ENCODE measurements at regions not wholly inside any gene's neighbourhood (a gene's known extent, or its start where the extent isn't known, plus 50 kb on each side); places are given as distances from the start of the nearest gene placed in this dataset.

DNA sequence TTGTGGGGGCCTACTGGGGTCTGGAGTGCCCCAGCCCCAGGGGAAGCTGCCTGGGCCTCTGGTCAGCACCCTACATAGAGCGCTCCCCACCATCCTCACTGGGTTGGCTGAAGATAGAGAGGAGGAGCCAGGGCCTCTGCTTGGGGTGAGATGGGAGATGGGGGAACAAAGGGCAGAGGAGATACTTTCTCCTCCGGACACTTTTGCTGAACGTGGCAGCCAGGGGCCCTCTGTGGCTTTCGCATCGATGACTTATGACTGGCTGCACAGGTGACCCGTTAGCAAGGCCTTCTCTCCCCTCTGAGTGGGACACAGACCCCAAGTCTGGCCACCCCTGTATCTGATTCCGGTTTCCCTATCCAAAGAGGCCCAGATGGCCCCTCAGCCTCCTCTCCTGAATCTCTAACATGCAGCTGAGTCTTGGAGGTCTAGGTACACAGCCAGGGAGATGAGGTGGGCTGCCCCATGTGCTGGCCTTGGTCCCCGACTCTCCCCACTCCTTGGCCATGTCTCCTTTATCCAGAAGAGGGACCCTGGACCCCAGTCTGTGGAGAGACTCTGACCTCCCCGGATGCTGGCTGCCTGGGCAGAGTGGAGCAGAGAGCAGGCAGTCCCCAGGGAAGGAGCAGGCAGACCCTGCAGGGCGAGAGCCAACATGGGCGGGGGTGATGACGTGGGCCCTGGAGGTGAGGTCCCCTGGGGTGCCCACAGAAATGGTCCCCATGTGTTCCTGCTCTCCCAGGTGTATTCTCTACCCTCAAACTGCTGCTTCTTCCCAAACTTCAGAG lies 59.3 kb upstream of the NECTIN1 start:
- no peak for TF ChIP-seq EP300 (IDR thresholded peaks at IDR 0.05)
- TF ChIP-seq, protein P1, sequence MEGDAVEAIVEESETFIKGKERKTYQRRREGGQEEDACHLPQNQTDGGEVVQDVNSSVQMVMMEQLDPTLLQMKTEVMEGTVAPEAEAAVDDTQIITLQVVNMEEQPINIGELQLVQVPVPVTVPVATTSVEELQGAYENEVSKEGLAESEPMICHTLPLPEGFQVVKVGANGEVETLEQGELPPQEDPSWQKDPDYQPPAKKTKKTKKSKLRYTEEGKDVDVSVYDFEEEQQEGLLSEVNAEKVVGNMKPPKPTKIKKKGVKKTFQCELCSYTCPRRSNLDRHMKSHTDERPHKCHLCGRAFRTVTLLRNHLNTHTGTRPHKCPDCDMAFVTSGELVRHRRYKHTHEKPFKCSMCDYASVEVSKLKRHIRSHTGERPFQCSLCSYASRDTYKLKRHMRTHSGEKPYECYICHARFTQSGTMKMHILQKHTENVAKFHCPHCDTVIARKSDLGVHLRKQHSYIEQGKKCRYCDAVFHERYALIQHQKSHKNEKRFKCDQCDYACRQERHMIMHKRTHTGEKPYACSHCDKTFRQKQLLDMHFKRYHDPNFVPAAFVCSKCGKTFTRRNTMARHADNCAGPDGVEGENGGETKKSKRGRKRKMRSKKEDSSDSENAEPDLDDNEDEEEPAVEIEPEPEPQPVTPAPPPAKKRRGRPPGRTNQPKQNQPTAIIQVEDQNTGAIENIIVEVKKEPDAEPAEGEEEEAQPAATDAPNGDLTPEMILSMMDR (IDR thresholded peaks at IDR 0.05) = no peak
- TF ChIP-seq POLR2A (IDR thresholded peaks at IDR 0.05) = no peak
- no peak for TF ChIP-seq POLR2AphosphoS5 (IDR thresholded peaks at IDR 0.05)
- no peaks in the 10 kb centered on the region for H3K9me3 ChIP-seq
- no peaks in the 10 kb centered on the region for H3K36me3 ChIP-seq
- no peak for DNase-seq (ENCODE audit: low spot score in 2 of 2)
- no peak overlapping the region for H3K4me3 ChIP-seq
- 97% methylated on average over 5 of the region's 12 CpGs for WGBS
- H3K4me1 ChIP-seq = peaks cover 12% of the 10 kb centered on the region
- H3K27ac ChIP-seq = no peak overlapping the region
- no peaks in the 10 kb centered on the region for H3K27me3 ChIP-seq

DNA sequence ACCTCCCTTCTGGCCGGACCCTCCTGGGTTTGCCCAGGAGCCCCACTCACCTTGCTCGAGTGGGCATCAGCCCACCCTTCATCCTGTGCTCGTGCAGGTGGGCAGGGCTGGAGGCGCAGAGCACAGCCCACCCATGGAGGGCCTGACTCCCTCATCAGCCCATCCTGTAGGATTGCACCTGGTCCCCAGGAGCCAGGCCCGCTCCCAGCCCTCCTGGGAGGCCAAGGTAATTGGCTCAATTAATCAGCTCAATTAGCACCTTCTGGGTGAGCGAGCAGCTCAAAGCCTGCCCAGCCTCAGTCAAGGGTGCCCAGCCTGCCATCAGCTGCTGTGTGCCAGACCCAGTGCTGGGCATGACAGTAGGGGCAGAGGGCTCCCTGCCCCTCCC lies 58.1 kb upstream of the NECTIN1 start:
- DNase-seq (ENCODE audit: low spot score in 2 of 2) = no peak
- Histone ChIP-seq H3K9me3 (no peaks in the 10 kb centered on the region), H3K36me3 (no peaks in the 10 kb centered on the region), H3K4me1 (peaks cover 5% of the 10 kb centered on the region), H3K27me3 (peaks cover 3% of the 10 kb centered on the region), H3K4me3 (no peak overlapping the region), H3K27ac (no peak overlapping the region)
- TF ChIP-seq POLR2AphosphoS5 (IDR thresholded peaks at IDR 0.05) (no peak), POLR2A (IDR thresholded peaks at IDR 0.05) (no peak), EP300 (IDR thresholded peaks at IDR 0.05) (no peak)
- TF ChIP-seq, protein P1 (IDR thresholded peaks at IDR 0.05) = no peak
- 87% methylated on average over 3 of the region's 6 CpGs for WGBS

DNA sequence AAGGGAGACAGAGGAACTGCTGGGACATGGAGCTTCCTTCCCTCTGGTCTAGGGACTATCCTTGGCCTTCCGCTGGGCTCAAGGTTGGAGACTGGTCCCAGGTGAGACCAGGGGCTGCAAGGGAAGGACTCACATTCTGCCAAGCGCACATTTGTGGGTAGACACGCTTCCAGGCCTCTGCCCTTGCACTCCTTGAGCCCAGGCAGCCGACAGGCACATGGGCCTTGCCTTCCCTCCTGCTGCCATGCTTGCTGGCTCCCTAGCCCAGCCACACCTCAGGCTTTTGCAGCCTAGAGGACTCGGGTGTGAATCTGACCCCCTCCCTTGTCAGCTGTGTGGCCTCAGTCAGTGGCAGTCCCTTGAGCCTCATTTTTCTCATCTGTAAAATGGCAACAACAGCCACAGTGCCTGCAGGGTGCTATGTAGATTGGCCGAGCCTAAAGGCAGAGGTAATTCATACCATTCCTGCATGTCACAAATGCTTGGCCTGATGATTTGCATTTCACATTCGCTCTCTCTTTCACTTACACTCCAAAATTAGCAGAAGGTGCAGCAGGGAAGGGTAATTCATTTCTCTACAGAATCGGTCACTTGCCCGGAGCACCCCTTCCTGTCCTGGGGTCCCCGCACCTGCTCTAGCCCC lies 57.6 kb upstream of the NECTIN1 start:
- H3K4me3 ChIP-seq = no peak overlapping the region
- 87% methylated on average over 8 of the region's 10 CpGs for WGBS
- no peak for TF ChIP-seq EP300 (IDR thresholded peaks at IDR 0.05)
- no peak overlapping the region for H3K27ac ChIP-seq
- no peaks in the 10 kb centered on the region for H3K36me3 ChIP-seq
- H3K4me1 ChIP-seq = peaks cover 2% of the 10 kb centered on the region
- no peak for DNase-seq (ENCODE audit: low spot score in 2 of 2)
- H3K27me3 ChIP-seq = peaks cover 3% of the 10 kb centered on the region
- no peaks in the 10 kb centered on the region for H3K9me3 ChIP-seq

DNA sequence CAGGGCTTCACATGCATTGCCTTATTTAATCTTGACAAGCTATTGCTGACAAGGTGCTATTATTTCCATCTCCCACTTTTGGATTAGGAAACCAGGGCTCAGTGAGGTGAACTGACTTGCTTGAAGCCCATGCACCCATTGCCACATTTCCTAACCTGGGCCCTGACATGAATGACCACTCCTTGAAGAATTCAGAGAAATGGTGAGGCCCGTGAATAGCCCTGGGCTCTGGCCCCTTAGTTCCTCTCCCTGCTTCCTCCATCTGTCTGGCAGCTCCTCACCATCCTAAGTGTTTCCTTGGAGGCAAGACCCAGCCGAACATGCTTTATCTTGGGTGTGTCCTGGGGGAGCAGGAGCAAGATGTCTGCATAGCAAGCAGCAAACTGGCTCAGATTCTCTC lies 56.1 kb upstream of the NECTIN1 start:
- Histone ChIP-seq H3K36me3 (no peaks in the 10 kb centered on the region), H3K27ac (no peak overlapping the region), H3K4me1 (no peaks in the 10 kb centered on the region), H3K4me3 (no peak overlapping the region), H3K9me3 (no peaks in the 10 kb centered on the region), H3K27me3 (peaks cover 3% of the 10 kb centered on the region)
- TF ChIP-seq EP300 (IDR thresholded peaks at IDR 0.05) = no peak
- DNase-seq (ENCODE audit: low spot score in 2 of 2) = no peak
- WGBS = 88% methylated on average over 2 of the region's 2 CpGs

DNA sequence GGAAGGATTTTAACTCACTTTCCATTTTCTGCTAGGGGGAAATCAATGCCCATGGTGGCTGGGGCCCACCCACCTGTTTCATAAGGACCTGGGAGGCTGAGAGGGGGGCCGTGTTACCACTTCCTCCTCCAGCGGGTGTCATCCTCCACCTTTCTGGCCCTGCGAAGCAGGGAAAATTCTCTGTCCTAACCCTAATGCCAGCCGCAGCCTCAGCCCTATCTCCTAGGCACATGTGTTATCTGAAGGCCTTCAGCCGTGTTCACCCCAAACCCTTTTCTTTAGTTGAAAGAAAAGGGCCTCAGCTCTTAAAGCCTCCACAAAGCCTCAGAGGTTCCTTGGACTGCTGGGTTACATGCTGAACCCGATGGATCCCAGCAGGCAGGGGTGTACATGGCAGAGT lies 55.4 kb upstream of the NECTIN1 start:
- no peaks in the 10 kb centered on the region for H3K36me3 ChIP-seq
- 98% methylated on average over 6 of the region's 6 CpGs for WGBS
- peaks cover 3% of the 10 kb centered on the region for H3K27me3 ChIP-seq
- TF ChIP-seq, protein P1 (IDR thresholded peaks at IDR 0.05) = no peak
- no peak for TF ChIP-seq POLR2AphosphoS5 (IDR thresholded peaks at IDR 0.05)
- TF ChIP-seq EP300 (IDR thresholded peaks at IDR 0.05) = no peak
- TF ChIP-seq POLR2A (IDR thresholded peaks at IDR 0.05) = no peak
- H3K4me3 ChIP-seq = no peak overlapping the region
- H3K4me1 ChIP-seq = no peaks in the 10 kb centered on the region
- DNase-seq (ENCODE audit: low spot score in 2 of 2) = no peak
- no peaks in the 10 kb centered on the region for H3K9me3 ChIP-seq
- H3K27ac ChIP-seq = no peak overlapping the region

DNA sequence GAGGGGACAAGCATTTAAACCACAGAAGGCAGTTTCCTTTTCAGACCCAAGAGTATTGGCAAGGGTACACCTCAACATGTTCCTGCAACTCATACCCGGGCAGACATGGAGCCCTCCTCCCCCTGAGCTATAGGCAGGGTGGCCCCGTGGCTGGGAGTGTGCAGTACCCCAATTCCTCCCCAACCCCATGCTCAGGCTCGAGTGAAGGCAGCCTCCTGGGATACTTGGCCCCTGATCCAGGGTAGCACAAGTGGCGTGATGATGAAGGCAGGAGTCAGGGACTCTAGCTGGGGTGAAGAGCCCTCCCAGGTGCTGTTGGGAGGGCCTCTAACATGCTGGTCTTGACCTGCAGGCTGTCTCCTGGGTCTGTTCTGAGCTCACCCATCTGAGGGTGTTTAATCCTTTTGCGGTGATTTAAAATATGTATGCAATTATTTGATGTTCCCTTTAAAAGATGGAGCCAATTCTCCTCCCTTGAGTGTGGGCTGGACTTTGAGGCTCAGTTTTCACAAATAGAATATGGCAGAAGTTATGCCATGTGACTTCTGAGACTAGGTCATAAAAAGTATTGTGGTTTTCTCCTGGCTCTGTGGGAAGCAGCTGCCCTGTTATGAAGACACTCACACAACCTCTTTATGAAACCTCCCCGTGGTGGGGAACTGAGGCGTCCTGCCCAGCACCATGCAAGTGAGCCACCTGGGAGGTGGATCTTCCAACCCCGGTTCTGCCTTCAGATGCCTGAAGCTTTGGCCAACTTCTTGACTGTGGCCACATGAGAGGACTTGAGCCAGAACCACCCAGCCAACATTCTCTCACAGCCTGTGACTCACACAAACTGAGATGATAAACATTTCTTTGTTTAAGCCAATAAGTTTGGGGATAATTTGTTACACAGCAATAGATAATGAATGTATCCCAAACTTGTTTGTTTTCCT lies 54.7 kb upstream of the NECTIN1 start:
- peaks cover 3% of the 10 kb centered on the region for H3K27me3 ChIP-seq
- 79% methylated on average over 5 of the region's 8 CpGs for WGBS
- TF ChIP-seq EP300 (IDR thresholded peaks at IDR 0.05) (no peak), POLR2AphosphoS5 (IDR thresholded peaks at IDR 0.05) (no peak), POLR2A (IDR thresholded peaks at IDR 0.05) (no peak)
- TF ChIP-seq, protein P1 (IDR thresholded peaks at IDR 0.05) = no peak
- no peak for DNase-seq (ENCODE audit: low spot score in 2 of 2)
- H3K9me3 ChIP-seq = no peaks in the 10 kb centered on the region
- H3K36me3 ChIP-seq = no peaks in the 10 kb centered on the region
- H3K27ac ChIP-seq = no peak overlapping the region
- H3K4me1 ChIP-seq = no peaks in the 10 kb centered on the region
- H3K4me3 ChIP-seq = no peak overlapping the region
